A549 (cell line): ENCODE measurements at regions not wholly inside any gene's neighbourhood (a gene's known extent, or its start where the extent isn't known, plus 50 kb on each side); places are given as distances from the start of the nearest gene placed in this dataset.

Source experiments
- CEBPB ChIP-seq, 2 experiments: fragments of >200 bp in 1 of 2; sonication (Bioruptor Twin) in 1 of 2; formaldehyde crosslinking in 1 of 2; IDR thresholded peaks; 2 replicates each; pipeline ENCODE4 v1.6.1; 2012 to 2016
- E2F6 ChIP-seq: IDR thresholded peaks from 2 replicates; pipeline ENCODE4 v1.6.1; 2012; ENCODE audit warnings: low read depth, borderline replicate concordance
- EP300 ChIP-seq, 2 experiments: fragments of >200 bp; sonication (Bioruptor Twin); formaldehyde crosslinking; IDR thresholded peaks; 2 replicates in 1 of 2; 3 replicates in 1 of 2; pipeline ENCODE4 v1.6.1; 2016 to 2017
- ESRRA ChIP-seq: fragments of 150-350 bp; IDR thresholded peaks from 2 replicates; pipeline ENCODE4 v1.6.1; 2014; ENCODE audit warnings: mild to moderate bottlenecking, low read length, borderline replicate concordance
- MAX ChIP-seq: IDR thresholded peaks from 2 replicates; pipeline ENCODE4 v1.6.1; 2012
- POLR2A ChIP-seq: IDR thresholded peaks from 2 replicates; pipeline ENCODE4 v1.6.1; 2012; ENCODE audit warnings: mild to moderate bottlenecking, low read length
- POLR2AphosphoS2 ChIP-seq: conservative IDR thresholded peaks from 2 replicates; pipeline ENCODE4 v1.6.1; 2012; ENCODE audit warnings: low read length, improper control_type of control experiment, inconsistent platforms
- RAD21 ChIP-seq, 2 experiments: fragments of >200 bp in 1 of 2; sonication (Bioruptor Twin) in 1 of 2; formaldehyde crosslinking in 1 of 2; IDR thresholded peaks in 1 of 2; conservative IDR thresholded peaks in 1 of 2; 2 replicates in 1 of 2; 3 replicates in 1 of 2; pipeline ENCODE4 v1.6.1; 2012 to 2018; ENCODE audit warnings: inconsistent platforms in 1 of 2
- RARB ChIP-seq: fragments of 250-450 bp; sonication (Bioruptor Pico); IDR thresholded peaks from 2 replicates; pipeline ENCODE4 v1.8.0; 2021; ENCODE audit warnings: mild to moderate bottlenecking, moderate library complexity
- TF ChIP-seq, protein P1 (sequence below): fragments of >200 bp; sonication (Bioruptor Twin); formaldehyde crosslinking; IDR thresholded peaks from 3 replicates; pipeline ENCODE4 v1.5.1; 2016
- TF ChIP-seq, protein P2 (sequence below): fragments of 200-600 bp; sonication (generic); IDR thresholded peaks from 2 replicates; pipeline ENCODE4 v1.6.1; 2016; ENCODE audit warnings: antibody characterized with exemption, mild to moderate bottlenecking, moderate library complexity

GRCh38 chr2:61588566-61588965 is 50.4 kb upstream of the XPO1 start:
- TF ChIP-seq, protein P1, sequence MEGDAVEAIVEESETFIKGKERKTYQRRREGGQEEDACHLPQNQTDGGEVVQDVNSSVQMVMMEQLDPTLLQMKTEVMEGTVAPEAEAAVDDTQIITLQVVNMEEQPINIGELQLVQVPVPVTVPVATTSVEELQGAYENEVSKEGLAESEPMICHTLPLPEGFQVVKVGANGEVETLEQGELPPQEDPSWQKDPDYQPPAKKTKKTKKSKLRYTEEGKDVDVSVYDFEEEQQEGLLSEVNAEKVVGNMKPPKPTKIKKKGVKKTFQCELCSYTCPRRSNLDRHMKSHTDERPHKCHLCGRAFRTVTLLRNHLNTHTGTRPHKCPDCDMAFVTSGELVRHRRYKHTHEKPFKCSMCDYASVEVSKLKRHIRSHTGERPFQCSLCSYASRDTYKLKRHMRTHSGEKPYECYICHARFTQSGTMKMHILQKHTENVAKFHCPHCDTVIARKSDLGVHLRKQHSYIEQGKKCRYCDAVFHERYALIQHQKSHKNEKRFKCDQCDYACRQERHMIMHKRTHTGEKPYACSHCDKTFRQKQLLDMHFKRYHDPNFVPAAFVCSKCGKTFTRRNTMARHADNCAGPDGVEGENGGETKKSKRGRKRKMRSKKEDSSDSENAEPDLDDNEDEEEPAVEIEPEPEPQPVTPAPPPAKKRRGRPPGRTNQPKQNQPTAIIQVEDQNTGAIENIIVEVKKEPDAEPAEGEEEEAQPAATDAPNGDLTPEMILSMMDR, result no peak
- no peak for TF ChIP-seq ESRRA
- TF ChIP-seq EP300 (IDR thresholded peaks at IDR 0.05), result no peak
- TF ChIP-seq RARB (CRISPR knock-in tag), result no peak
- TF ChIP-seq POLR2A, result no peak
- no peak for TF ChIP-seq MAX
- no peak for TF ChIP-seq RAD21 (conservative IDR thresholded peaks at IDR 0.05 in 1 of 2, IDR thresholded peaks at IDR 0.05 in 1 of 2)
- TF ChIP-seq, protein P2, sequence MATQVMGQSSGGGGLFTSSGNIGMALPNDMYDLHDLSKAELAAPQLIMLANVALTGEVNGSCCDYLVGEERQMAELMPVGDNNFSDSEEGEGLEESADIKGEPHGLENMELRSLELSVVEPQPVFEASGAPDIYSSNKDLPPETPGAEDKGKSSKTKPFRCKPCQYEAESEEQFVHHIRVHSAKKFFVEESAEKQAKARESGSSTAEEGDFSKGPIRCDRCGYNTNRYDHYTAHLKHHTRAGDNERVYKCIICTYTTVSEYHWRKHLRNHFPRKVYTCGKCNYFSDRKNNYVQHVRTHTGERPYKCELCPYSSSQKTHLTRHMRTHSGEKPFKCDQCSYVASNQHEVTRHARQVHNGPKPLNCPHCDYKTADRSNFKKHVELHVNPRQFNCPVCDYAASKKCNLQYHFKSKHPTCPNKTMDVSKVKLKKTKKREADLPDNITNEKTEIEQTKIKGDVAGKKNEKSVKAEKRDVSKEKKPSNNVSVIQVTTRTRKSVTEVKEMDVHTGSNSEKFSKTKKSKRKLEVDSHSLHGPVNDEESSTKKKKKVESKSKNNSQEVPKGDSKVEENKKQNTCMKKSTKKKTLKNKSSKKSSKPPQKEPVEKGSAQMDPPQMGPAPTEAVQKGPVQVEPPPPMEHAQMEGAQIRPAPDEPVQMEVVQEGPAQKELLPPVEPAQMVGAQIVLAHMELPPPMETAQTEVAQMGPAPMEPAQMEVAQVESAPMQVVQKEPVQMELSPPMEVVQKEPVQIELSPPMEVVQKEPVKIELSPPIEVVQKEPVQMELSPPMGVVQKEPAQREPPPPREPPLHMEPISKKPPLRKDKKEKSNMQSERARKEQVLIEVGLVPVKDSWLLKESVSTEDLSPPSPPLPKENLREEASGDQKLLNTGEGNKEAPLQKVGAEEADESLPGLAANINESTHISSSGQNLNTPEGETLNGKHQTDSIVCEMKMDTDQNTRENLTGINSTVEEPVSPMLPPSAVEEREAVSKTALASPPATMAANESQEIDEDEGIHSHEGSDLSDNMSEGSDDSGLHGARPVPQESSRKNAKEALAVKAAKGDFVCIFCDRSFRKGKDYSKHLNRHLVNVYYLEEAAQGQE, result no peak
- no peak for TF ChIP-seq E2F6
- TF ChIP-seq CEBPB (IDR thresholded peaks at IDR 0.05), result no peak
- TF ChIP-seq POLR2AphosphoS2, result no peak
